Heart left ventricle (tissue), 13 donors: ENCODE measurements at regions not wholly inside any gene's neighbourhood (a gene's known extent, or its start where the extent isn't known, plus 50 kb on each side); places are given as distances from the start of the nearest gene placed in this dataset.

Experiments
- POLR2A ChIP-seq, 2 donors: fragments of 450-650 bp; IDR thresholded peaks; one replicate each; pipeline ENCODE4 v1.6.1; 2017; ENCODE audit warnings: antibody characterized with exemption in 2 of 2, mild to moderate bottlenecking in 2 of 2, moderate library complexity in 2 of 2
- TF ChIP-seq, protein P1 (sequence below), 12 donors: fragments of 200-600 bp; sonication (generic) in 4 of 12; IDR thresholded peaks; one replicate each; pipeline versions ENCODE4 v1.5.0 to v1.8.0; 2018 to 2022; ENCODE audit warnings: antibody characterized with exemption in 12 of 12, mild to moderate bottlenecking in 5 of 12
- donor health status: ischemic (EF 13 %, LVEDD 7.1; RV severe dilation, severe dysfunction).
- donor health status: DM: no; HTN: yes; CAD: no.
- donor health status: DM: no; HTN: no; CAD: no.
- donor health status: ischemic (EF 25% LVEDD 6.9; RV normal size, moderate dysfunction).
- donor health status: ischemic (EF 25% LVEDD 5.7; RV mildly dilated, moderate dysfunction).
- donor health status: ischemic (EF 35%, LVEDD 5.7; RV mildly dilated, moderate dysfunction).
- donor health status: nonischemic (EF 11% LVEDD 7.7; RV severe dilation, severe dysfunction).
- donor health status: DM: yes; HTN: yes; CAD: no.
- donor health status: PGD.
- donor health status: ischemic (EF 29% LVEDD 5.4; RV normal size, mild dysfunction).
- donor health status: nonischemic (EF 23%, LVEDD 6.1; RV moderate dilation, normal function).

DNA sequence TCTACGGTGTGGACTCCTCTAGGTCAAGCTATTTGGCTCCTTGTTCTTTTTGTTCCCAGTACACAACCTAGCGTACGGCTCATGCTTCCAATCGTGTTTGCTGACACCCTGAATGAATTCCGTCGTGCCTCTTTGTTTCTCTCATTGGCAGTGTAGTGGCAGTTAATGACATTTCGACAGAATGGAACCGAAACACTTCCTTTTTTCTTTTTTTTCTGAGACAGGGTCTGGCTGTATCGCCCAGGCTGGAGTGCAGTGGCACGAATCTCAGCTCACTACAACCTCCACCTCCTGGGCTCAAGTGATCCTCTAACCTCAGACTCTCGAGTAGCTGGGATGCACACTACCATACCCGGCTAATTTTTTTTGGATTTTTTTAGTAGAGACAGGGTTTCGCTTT lies 113.3 kb upstream of the ATP6AP2 start:
- TF ChIP-seq, protein P1, sequence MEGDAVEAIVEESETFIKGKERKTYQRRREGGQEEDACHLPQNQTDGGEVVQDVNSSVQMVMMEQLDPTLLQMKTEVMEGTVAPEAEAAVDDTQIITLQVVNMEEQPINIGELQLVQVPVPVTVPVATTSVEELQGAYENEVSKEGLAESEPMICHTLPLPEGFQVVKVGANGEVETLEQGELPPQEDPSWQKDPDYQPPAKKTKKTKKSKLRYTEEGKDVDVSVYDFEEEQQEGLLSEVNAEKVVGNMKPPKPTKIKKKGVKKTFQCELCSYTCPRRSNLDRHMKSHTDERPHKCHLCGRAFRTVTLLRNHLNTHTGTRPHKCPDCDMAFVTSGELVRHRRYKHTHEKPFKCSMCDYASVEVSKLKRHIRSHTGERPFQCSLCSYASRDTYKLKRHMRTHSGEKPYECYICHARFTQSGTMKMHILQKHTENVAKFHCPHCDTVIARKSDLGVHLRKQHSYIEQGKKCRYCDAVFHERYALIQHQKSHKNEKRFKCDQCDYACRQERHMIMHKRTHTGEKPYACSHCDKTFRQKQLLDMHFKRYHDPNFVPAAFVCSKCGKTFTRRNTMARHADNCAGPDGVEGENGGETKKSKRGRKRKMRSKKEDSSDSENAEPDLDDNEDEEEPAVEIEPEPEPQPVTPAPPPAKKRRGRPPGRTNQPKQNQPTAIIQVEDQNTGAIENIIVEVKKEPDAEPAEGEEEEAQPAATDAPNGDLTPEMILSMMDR (IDR thresholded peaks at IDR 0.05): no peak
- no peak for TF ChIP-seq POLR2A (IDR thresholded peaks at IDR 0.05)
